OCI-LY7 (cell line): ENCODE measurements at regions not wholly inside any gene's neighbourhood (a gene's known extent, or its start where the extent isn't known, plus 50 kb on each side); places are given as distances from the start of the nearest gene placed in this dataset.
"Not testable (repeated sequence)": the region's sequence is repeated elsewhere in the genome, so short reads cannot be mapped to it uniquely, and the experiment has no call there.

Source experiments
- BruUV-seq: library from RNA; stranded (reverse); fragments of 400-500 nt; replicated peaks from 2 replicates; lab custom pipeline; 2021; lab: Mats Ljungman, UMichigan
- CTCF ChIA-PET: fragments of 300-600 bp; sonication (Branson Sonifier 250); formaldehyde crosslinking; loops from one replicate; lab custom pipeline; 2022; ENCODE audit warnings: antibody characterized with exemption; ENCODE audit not compliant: unreplicated experiment; lab: Charles Lee
- POLR2A ChIA-PET: fragments of 300-600 bp; sonication (Branson Sonifier 250); formaldehyde crosslinking; loops from one replicate; lab custom pipeline; 2022; ENCODE audit warnings: antibody characterized with exemption; lab: Charles Lee
- DNase-seq: peaks from one replicate; pipeline ENCODE4 v3.0.0-alpha.2; 2015; ENCODE audit warnings: low spot score
- H2AFZ ChIP-seq: fragments of 200-600 bp; sonication (generic), shearing (Covaris generic); 2 replicates; pipeline ENCODE4 v1.6.1; 2014; ENCODE audit warnings: mild to moderate bottlenecking, antibody characterized with exemption, low read length, moderate library complexity
- H3K27ac ChIP-seq: fragments of 200-600 bp; sonication (generic); 2 replicates; pipeline ENCODE4 v1.5.1; 2014; ENCODE audit warnings: mixed run types, low read depth, mild to moderate bottlenecking, moderate library complexity, low read length, inconsistent platforms; ENCODE audit not compliant: poor library complexity, severe bottlenecking
- H3K36me3 ChIP-seq: fragments of 200-600 bp; sonication (generic); 2 replicates; pipeline ENCODE4 v1.6.1; 2014; ENCODE audit warnings: mild to moderate bottlenecking, antibody characterized with exemption, low read length, moderate library complexity, mixed read lengths; ENCODE audit not compliant: insufficient read depth
- H3K4me1 ChIP-seq: fragments of 200-600 bp; sonication (generic); 2 replicates; pipeline ENCODE4 v1.5.1; 2014; ENCODE audit warnings: mild to moderate bottlenecking, low read length; ENCODE audit not compliant: insufficient read depth, poor library complexity, severe bottlenecking
- H3K4me2 ChIP-seq: fragments of 200-600 bp; sonication (generic); 2 replicates; pipeline ENCODE4 v1.6.1; 2014; ENCODE audit warnings: mild to moderate bottlenecking, low read length
- H3K4me3 ChIP-seq: fragments of 200-600 bp; sonication (generic); 2 replicates; pipeline ENCODE4 v1.5.1; 2014; ENCODE audit warnings: mild to moderate bottlenecking, low read depth, low read length; ENCODE audit not compliant: poor library complexity, severe bottlenecking
- H3K79me2 ChIP-seq: fragments of 200-600 bp; sonication (generic); 2 replicates; pipeline ENCODE4 v1.6.1; 2016; ENCODE audit warnings: low read depth, mild to moderate bottlenecking, low read length, moderate library complexity, mixed read lengths; ENCODE audit not compliant: insufficient read depth
- H3K9me2 ChIP-seq: fragments of 200-600 bp; sonication (generic); 2 replicates; pipeline ENCODE4 v1.6.1; 2016; ENCODE audit warnings: mild to moderate bottlenecking, low read length, mixed read lengths; ENCODE audit not compliant: insufficient read depth
- H3K9me3 ChIP-seq: fragments of 200-600 bp; sonication (generic); 2 replicates; pipeline ENCODE4 v1.6.1; 2014; ENCODE audit warnings: mild to moderate bottlenecking, mixed run types, low read length, mixed read lengths
- H4K20me1 ChIP-seq: fragments of 200-600 bp; sonication (generic); 2 replicates; pipeline ENCODE4 v1.6.1; 2014; ENCODE audit warnings: mild to moderate bottlenecking, antibody characterized with exemption, low read length, moderate library complexity, mixed read lengths; ENCODE audit not compliant: insufficient read depth
- EZH2phosphoT487 ChIP-seq: fragments of 200-600 bp; sonication (generic); IDR thresholded peaks from 2 replicates; pipeline ENCODE4 v1.6.1; 2018; ENCODE audit warnings: low read depth, borderline replicate concordance, mild to moderate bottlenecking, mixed run types, antibody characterized with exemption, low read length, moderate library complexity, mixed read lengths
- intact Hi-C: fragments of 100-400 bp; cut with micrococcal nuclease; formaldehyde crosslinking; loops from one replicate; pipeline ENCODE4 v1.10.0; 2022; ENCODE audit not compliant: unreplicated experiment
- TF ChIP-seq, protein P1 (sequence below): fragments of 200-600 bp; sonication (generic); conservative IDR thresholded peaks from 2 replicates; pipeline ENCODE4 v1.5.1; 2014; ENCODE audit warnings: mild to moderate bottlenecking, antibody characterized with exemption, low read length, moderate library complexity, mixed read lengths

- H3K27ac ChIP-seq = no peak overlapping the region
- intact Hi-C loops = no loop called here
- no peak overlapping the region for H3K4me2 ChIP-seq
- H3K9me3 ChIP-seq = no peaks in the 10 kb centered on the region
- H2AFZ ChIP-seq = no peak overlapping the region
- no peaks in the 10 kb centered on the region for H3K4me1 ChIP-seq
- DNase-seq = no peak
- H3K36me3 ChIP-seq = no peaks in the 10 kb centered on the region
- ChIA-PET POLR2A (no interaction called here), CTCF (no interaction called here)
- no TSS peak for BruUV-seq
- no peaks in the 10 kb centered on the region for H4K20me1 ChIP-seq
- TF ChIP-seq, protein P1, sequence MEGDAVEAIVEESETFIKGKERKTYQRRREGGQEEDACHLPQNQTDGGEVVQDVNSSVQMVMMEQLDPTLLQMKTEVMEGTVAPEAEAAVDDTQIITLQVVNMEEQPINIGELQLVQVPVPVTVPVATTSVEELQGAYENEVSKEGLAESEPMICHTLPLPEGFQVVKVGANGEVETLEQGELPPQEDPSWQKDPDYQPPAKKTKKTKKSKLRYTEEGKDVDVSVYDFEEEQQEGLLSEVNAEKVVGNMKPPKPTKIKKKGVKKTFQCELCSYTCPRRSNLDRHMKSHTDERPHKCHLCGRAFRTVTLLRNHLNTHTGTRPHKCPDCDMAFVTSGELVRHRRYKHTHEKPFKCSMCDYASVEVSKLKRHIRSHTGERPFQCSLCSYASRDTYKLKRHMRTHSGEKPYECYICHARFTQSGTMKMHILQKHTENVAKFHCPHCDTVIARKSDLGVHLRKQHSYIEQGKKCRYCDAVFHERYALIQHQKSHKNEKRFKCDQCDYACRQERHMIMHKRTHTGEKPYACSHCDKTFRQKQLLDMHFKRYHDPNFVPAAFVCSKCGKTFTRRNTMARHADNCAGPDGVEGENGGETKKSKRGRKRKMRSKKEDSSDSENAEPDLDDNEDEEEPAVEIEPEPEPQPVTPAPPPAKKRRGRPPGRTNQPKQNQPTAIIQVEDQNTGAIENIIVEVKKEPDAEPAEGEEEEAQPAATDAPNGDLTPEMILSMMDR = no peak
- no peaks in the 10 kb centered on the region for H3K79me2 ChIP-seq
- H3K4me3 ChIP-seq = no peak overlapping the region
- no peaks in the 10 kb centered on the region for H3K9me2 ChIP-seq
Observed at GRCh38 chr6:84943905-84944304, 179.5 kb upstream of the TBX18 start.

- intact Hi-C loops, H3K9me2 ChIP-seq, H3K36me3 ChIP-seq, H3K79me2 ChIP-seq, H3K4me2 ChIP-seq, H4K20me1 ChIP-seq, H3K4me1 ChIP-seq, H3K27ac ChIP-seq, H3K9me3 ChIP-seq, H3K4me3 ChIP-seq, POLR2A ChIA-PET, H2AFZ ChIP-seq, CTCF ChIA-PET, BruUV-seq, DNase-seq: not testable (repeated sequence)
Observed at GRCh38 chr6:84941609-84942008, 177.2 kb upstream of the TBX18 start.

DNA sequence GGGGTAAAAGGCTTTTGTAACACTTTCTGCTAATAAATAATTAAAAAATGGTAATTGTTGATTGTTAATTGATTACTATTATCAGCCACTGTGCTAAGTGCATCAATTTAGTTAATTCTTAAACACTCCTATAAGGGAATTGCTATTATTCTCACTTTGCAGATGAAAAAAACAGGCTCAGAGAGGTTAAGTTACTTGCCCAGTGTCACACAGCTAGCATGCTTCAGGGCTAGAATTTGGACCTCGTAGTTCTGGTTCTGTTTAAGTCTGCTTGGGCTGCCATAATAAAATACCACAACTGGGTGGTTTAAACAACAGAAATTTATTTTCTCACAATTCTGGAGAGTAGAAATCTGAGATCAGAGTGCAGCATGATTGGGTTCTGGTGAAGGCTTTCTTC, 164.8 kb upstream of the TBX18 start:
- no peak for DNase-seq
- TF ChIP-seq EZH2phosphoT487 = no peak
- TF ChIP-seq, protein P1 = no peak
- ChIA-PET CTCF (no interaction called here), POLR2A (no interaction called here)
- H3K9me2 ChIP-seq = no peaks in the 10 kb centered on the region
- no TSS peak for BruUV-seq
- no peak overlapping the region for H3K27ac ChIP-seq
- H3K36me3 ChIP-seq = no peaks in the 10 kb centered on the region
- H4K20me1 ChIP-seq = no peaks in the 10 kb centered on the region
- no peaks in the 10 kb centered on the region for H3K79me2 ChIP-seq
- intact Hi-C loops = no loop called here
- H3K4me2 ChIP-seq = no peak overlapping the region
- H3K4me3 ChIP-seq = no peak overlapping the region
- H3K4me1 ChIP-seq = no peaks in the 10 kb centered on the region
- no peak overlapping the region for H2AFZ ChIP-seq
- H3K9me3 ChIP-seq = no peaks in the 10 kb centered on the region
